Cerebellar nuclear complex (tissue), 1 donor: ENCODE measurements at regions not wholly inside any gene's neighbourhood (a gene's known extent, or its start where the extent isn't known, plus 50 kb on each side); places are given as distances from the start of the nearest gene placed in this dataset.

Experiments
- DNase-seq, 2 experiments: peaks; one replicate each; lab custom pipeline; 2025; lab: John Stamatoyannopoulos, UW

DNA sequence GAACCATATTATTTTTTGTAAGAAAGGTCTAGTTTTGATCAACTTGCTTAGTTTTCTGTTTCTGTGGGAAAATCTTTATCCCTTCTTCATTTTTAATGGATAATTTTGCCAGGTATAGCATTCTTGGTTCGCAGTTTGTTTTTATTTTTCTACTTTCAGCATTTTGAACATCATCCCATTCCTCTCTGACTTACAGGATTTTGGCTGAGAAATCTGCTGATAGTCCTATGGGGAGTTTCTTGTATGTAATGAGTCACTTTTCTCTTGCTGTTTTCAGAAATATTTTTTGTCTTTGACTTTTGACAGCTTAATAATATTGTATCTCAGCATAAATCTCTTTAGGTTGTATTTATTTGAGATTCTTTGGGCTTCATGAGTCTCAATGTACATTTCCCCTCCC, 389.1 kb downstream of the PBX1 start:
- DNase-seq = no peak

DNA sequence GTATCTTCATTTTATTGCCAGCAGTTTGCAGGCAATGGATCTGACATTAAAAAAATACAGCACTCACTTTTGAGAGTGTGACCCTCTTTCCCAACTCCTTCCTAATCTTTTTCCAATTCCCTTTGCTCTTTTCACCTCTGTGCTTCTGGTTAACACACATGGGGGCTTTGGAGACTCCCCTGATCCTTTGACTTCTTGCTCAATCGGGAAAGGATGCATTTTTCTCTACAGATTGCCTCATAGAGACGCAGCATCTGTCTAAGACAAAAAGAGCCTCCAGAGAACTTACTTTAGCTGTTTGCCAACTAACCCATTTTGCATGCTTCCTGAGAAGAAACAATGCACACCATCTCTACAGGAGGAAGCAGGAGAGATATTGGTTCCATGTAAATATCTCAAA, 378.3 kb downstream of the PBX1 start:
- no peak for DNase-seq

DNA sequence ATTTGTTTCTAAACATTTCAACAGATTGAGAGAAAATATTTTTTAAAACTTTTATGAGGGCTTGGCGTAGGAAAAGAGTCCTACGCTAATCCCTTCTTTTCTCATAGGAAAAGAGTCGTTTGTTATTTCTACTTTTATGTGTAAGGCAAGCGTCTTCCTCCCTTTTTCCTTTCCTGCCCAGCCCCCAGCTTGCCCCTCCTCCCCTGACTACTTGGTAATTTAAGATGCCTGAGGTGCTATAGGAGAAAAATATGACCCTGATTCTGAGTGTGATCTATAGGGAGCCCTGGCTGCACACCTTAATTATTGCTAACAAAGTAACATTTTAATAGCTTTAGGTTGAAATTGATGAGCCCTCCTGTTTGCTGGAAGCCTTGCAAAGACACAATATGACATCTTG, 373.6 kb downstream of the PBX1 start:
- no peak for DNase-seq

GRCh38 chr1:164930833-164931232, 371.8 kb downstream of the PBX1 start:
- no peak for DNase-seq

DNA sequence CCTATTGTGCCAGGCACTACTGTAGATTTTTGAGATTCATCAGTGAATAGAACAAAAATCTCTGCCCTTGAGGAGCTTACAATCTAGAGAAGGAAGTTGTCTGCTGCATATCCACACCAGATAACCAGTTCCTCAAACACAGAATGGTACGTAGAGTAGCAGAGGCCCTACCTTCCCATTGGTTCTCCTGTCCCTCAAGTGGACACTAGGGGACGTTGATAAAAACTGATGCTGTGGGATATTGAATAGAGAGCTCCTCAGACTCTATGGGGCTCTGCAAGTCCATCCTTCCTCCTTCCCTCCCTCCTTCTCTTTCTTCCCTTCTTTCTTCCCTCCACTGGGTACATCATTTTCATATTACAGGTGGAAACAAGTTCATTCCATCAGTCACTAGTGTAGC, 371.3 kb downstream of the PBX1 start:
- DNase-seq = no peak

GRCh38 chr1:164928232-164928812, 369.3 kb downstream of the PBX1 start:
- DNase-seq = no peak

GRCh38 chr1:164926107-164926506, 367.1 kb downstream of the PBX1 start:
- no peak for DNase-seq

- DNase-seq = no peak
These were observed 363.6 kb downstream of the PBX1 start for GRCh38 chr1:164922585-164922984.

GRCh38 chr1:164921493-164921892, 362.5 kb downstream of the PBX1 start:
- no peak for DNase-seq

GRCh38 chr1:164918140-164918539, 359.2 kb downstream of the PBX1 start:
- DNase-seq = no peak

DNA sequence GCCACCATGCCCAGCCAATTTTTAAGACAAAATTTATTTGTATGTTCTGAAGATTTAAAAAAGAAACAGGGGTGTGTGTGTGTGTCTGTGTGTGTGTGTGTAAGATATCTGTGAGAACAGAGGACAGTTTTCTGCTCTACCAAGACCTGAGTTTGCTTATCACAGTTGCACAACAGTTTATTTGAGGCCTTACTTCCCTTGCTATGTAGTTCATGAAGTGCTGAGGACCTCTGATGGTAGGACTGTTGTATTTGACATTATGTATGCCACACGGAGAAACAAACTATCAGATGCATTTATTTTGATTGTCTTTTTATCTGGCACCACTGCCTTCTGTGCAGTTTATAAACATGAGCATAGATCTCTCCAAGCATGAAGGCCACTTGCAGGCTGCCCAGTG, 355.2 kb downstream of the PBX1 start:
- no peak for DNase-seq

DNA sequence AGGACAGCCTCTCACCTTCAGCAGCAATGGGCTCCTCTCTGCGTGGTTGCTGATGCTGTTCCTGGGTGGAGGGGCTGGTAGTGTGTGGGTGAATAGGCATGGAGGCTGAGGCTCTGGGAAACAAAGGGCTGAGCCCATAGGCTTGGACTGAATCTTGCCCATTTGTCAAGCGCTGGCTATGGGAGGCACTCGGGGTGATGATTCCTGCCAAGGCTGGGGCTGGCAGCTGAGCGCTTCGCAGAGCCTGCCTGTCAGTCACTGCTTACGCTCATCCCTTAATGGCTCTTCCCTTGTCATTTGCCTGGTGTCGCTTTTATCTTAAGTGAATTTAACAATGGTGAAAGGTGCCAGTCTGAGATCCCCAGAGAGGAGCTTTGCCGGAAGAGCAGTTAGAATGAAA, 353.3 kb downstream of the PBX1 start:
- no peak for DNase-seq

DNA sequence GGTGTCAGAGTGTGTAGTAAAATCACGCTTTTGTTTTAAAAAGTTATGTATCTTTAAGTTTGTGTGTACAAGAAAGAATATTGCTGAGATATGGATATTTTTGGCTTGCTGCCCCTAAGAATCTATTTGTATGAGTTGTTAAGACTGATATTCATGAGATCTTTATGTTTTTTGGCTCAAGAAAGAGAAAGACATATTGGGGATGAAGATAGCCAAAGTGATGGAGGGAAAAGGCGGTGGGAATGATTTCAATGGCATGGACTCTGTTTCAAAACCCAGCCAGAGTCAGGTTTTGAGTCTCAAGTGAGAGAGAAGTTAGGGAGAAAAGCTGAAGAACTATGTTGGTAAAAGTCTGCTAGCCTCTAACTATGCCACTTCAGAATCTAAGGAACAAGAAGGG, 351.7 kb downstream of the PBX1 start:
- no peak for DNase-seq

DNA sequence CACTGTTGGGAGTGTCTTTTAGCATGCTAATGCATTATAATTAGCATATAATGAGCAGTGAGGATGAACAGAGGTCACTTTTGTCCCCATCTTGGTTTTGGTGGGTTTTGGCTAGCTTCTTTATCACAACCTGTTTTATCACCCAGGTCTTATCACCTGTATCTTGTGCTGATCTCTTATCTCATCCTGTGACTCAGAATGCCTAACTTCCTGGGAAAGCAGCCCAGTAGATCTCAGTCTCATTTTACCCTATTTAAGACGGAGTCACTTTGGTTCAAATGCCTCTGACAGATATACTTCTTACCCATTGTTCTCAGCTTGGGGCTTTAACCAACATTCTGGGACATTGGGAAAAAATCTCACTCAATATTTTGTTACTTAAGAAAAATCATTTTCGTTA, 348.7 kb downstream of the PBX1 start:
- no peak for DNase-seq

- no peak for DNase-seq
These were observed 346.9 kb downstream of the PBX1 start for GRCh38 chr1:164905869-164906268.

DNA sequence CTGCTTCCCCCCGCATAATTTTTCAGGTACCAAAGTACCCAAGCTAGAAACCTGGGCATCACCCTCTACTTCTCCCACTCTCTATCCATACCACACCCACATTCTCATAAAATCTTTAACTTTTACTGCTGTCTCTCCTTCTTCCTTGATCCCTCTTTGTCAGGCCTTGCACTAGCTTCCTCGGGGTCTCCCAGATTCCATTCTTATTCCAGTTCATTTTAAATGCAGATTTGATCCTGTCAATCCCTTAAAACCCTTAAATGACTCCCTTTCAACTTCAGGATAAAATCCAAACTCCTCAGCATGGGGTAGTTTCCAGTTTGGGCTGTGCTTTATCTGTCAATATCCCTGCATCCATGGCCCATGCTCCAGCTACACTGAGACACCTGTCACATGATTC, 343.5 kb downstream of the PBX1 start:
- DNase-seq = no peak
